Fibroblast of peridontal ligament (primary cell): ENCODE measurements at regions not wholly inside any gene's neighbourhood (a gene's known extent, or its start where the extent isn't known, plus 50 kb on each side); places are given as distances from the start of the nearest gene placed in this dataset.
"Not testable (repeated sequence)": the region's sequence is repeated elsewhere in the genome, so short reads cannot be mapped to it uniquely, and the experiment has no call there.

ENCODE experiments used
- DNase-seq: peaks from one replicate; pipeline ENCODE4 v3.0.0-alpha.2; 2010; ENCODE audit errors: extremely low read depth

DNA sequence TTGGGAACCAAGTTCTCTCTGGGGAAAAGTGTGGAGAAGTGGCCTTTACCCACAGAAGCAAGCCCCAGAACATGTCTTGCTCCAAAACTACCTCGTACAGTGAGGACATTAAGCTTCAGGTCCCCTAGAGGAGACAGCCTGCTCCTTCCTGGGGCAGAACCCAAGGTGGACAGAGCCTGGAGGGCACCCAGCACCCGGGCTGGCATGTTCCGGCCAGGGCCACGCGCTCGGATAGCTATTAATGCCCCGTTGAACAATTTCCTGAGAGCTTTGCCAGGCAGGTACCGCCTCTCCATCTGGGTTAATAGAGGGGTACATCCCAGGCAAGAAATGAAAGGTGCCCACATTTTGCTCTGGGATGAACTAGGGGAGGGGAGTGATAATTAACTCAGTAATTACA is 169.0 kb upstream of the GRK3 start:
- DNase-seq, result no peak

DNA sequence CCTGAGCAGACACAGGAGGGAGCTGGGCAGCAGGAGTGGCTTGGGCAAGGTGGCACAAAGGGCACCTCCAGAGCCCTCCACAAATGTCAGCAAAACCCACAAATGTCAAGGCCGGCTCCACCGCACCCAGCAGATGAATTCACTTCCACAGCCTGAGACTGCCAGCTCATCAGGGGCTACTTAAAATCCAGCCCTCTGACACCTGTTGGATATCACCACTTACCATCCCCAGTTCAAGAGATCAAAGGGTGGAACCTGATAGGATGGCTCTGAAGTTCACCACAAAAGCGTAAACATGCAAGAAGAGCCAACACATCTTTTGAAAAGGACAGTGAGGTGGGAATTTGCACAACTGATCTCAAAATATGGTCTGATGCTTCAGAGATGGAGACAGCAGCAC is 168.6 kb upstream of the GRK3 start:
- no peak for DNase-seq

DNA sequence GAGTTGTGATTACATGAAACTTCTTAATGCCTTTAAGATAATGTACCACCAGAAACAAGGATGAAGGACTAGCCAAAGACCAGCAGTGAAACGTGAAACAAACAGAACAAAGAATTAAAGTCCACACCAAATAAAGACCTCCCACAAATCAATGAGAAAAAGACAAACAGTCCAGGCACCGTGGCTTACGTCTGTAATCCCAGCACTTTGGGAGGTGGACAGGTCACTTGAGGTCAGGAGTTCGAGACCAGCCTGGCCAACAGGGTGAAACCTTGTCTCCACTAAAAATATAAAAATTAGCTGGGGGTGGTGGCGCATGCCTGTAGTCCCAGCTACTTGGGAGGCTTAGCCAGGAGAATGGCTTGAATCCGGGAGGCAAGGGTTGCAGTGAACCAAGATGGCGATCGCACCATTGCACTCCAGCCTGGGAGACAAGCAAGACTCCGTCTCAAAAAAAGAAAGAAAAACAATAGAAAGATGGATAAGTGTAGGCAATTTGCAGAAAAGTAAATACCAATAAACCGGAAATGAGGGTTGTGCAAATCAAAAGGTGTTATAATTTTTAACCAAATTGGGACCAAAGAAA is 167.8 kb upstream of the GRK3 start:
- no peak for DNase-seq

DNA sequence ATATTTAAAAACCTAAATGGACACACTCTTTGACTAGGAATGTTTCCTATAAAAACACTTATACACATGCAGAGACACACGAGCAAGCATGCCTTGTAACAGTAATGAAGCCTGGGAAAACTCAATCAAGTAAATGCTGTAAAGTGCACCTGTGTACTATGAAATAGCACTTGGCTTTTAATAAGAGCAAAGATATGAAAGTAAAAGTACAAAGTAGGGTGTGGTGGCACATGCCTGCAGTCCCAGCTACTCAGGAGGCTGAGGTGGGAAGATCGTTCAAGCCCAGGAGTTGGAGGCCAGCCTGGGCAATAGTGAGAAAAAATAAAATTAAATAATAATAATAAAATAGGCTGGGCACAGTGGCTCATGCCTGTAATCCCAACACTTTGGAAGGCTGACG is 166.9 kb upstream of the GRK3 start:
- no peak for DNase-seq

DNA sequence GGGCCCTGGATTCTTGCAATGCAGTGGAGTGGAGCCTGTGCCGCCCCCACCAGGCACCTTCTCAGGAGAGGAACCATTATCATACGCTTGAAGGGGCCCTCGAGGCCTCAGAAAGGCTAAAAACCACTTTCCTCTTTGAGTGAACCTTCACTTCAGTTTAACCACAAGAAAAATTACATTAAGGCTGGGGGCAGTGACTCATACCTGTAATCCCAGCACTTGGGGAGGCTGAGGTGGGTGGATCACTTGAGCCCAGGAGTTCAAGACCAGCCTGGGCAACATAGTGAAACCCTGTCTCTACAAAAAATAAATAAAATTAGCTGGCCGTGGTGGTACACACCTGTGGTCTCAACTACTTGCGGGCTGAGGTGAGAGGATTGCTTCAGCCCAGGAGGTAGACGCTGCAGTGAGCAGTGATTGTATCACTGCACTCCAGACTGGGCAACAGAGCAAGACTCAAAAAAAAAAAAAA is 165.8 kb upstream of the GRK3 start:
- not testable (repeated sequence) for DNase-seq

DNA sequence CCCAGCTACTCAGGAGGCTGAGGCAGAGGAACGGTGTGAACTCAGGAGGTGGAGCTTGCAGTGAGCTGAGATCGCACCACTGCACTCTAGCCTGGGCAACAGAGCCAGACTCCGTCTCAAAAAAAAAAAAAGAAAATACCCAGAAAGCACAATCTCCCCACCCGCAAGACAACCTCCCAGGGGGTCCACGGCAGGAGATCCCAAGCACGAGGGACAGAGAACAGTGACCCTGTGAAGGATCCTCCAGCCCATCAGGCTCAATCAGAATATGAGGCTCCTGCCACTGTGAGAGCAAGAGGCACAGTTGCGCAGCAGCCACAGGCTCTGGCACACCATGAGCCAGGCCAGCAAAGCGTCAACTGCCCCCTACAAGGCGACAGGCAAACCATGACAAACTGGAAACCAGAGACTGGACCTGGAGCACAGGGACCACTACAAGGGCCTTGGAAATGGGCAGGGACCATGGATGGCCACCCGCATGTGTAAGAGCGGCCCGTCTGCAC is 164.8 kb upstream of the GRK3 start:
- no peak for DNase-seq

DNA sequence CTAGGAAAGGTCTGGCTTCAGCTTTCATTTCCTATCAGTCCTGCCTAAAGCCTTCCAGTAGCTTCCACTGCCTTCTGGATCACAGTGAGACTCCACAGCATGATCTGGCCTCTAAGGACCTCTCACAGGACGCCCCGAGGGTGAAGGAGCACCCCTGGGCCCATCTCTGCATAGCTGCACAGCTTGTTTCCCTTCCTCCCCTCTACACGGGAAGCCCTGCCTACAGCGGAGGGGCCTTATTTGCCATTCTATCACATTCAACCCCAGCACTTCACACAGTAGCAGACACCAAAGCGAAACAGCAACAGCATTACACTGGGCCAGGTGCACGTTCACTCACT is 162.3 kb upstream of the GRK3 start:
- no peak for DNase-seq

DNA sequence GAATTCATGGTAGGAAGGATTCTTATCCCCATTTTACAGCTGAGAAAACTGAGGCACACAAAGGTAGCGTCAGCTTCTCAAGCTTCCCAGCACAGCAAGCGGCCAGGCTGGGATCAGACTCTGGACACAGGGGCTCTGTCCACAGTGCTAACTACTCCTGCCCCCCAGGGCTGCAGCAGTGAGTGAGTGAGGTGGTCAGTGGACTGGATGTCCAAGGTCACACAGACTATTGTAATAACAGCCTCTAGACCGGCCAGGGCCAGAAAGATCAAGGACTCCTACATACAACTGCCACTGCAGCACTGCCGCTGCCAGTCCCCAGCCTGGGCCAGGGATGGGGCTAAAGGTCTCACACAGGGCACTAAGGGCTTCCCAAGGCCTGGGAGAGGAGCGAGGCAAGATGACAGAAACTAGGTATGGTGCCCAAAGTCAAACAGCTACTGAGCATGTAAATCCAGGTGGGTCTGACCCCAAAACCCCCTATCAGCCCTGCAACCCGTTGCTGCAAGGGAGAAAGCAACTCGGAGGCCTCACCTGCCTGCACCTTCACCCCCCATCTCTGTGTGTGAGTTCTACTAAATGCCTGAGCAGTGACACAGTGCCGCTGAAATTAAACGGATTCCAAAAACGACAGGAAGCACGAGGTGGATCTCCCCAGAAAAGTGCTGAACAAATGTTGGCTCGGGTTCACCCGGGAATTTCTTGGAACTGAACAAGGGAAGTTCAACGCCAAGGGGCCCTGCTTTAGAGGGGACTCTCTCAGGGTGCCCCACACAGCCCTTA is 161.8 kb upstream of the GRK3 start:
- DNase-seq, result peak; percentile 30

DNA sequence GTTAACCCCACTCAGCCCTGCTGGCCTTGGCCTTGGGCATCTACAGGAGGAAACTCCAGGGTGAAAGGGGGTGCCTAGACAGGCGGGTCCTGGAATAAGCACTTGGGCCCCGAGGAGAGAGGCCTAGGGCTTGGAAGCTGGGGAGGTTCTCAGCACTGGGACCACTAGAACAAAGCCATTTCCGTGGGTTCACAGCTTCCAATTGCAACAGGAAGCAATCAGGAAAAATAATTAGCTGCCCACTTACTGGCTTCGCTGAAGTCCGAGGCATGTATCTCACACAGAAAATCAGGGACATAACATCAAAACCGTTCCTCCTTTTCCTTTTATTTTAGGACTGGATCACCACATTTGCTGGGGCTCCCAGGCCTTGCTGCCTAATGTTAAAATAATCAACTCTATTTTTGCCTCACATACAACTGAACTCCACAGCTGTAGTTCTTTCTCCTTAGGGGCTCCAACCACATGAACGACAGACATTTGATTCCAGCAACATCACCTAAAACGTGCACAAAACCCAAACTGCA is 161.1 kb upstream of the GRK3 start:
- DNase-seq, result no peak

DNA sequence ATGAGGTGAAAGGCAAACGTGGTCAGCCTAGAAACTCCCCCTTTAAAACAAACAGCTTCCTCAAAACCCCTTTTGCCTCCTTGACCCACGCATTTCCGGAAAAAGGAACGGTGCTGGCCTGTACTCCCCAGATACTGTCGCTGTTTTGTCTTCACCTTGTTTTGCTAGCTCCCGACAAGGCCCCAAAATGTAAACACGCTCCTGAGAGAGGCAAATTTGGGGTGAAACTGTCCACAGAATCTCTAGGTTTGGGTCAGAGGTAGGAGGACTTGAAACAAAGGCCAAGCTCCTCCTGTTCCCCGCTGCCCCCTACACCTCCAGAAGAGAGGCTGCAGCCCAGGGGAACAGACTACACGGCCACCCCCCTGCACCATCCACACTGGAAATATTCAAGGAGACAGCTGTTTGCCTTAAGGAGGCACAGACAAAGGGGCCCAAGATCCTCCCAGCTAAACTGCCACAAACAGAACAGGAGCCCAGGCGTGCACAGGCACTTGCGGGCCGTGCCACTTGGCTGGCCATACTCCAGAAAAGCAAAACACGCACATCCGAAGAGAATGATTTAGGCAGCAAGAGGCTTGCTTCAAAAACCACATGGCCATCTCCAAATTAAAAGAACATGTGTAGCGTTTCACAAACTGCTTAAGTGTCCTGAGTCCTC is 160.5 kb upstream of the GRK3 start:
- DNase-seq, result peak; percentile 73

DNA sequence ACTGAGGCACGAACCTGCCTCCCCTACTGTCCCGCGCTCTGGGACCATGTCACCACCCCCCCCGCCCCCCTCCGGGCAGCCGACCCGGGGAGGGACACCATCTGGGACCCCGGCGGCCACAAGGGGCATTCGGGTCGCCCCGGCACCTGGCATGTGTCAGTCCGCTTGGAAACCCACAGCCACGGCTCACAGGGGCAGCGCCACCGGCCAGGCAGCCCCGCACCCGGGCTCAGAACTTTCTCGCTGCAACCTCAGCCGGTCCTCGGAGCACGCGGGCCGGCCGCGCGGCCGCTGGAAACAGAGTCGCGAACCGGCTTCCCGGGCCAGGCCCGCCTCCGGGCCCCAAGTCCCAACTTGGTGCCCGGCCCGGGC is 159.9 kb upstream of the GRK3 start:
- DNase-seq, result no peak

DNA sequence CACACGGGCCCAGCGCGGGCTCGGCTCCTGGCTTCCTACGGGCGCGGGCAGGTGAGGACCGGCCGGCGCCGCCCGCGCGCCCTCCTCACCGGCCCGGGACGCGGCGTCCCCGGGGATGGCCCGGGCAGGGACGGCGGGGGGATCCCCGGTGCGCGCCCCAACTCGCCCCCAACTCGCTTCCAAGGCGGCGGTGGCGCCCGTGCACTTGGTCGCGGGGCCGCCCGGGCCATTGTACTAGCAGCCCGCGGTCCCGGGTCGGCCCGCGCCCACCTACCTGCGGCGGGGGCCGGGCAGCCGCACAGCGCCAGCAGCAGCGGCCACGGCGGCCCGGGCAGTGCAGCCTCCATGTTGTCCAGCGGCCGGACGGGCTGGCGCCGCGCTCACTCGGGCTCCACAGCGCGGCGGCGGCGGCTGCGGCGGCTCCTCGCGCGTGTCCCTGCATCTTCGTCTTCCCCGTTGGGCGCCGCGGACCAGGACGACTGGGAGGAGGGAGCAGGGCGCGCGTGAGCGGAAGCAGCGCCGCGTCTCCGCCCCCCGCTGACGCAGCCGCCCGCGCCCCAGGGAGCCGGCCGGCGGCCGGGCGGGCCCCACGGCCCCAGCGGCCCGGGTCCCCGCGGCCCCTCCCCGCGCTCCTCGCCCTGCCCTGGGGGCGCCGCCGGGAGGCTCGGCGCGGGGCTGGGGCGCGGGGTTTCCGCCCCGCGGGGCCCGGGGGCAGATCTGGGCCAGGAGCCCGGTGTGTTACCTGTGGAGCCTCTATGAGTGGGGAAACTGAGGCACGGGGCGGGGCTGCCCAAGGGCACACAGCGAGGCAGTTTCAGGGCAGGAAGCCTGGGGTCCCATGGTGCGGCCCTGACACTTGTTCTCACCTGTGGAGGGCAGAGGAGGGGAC is 159.3 kb upstream of the GRK3 start:
- peak; percentile 44 for DNase-seq

DNA sequence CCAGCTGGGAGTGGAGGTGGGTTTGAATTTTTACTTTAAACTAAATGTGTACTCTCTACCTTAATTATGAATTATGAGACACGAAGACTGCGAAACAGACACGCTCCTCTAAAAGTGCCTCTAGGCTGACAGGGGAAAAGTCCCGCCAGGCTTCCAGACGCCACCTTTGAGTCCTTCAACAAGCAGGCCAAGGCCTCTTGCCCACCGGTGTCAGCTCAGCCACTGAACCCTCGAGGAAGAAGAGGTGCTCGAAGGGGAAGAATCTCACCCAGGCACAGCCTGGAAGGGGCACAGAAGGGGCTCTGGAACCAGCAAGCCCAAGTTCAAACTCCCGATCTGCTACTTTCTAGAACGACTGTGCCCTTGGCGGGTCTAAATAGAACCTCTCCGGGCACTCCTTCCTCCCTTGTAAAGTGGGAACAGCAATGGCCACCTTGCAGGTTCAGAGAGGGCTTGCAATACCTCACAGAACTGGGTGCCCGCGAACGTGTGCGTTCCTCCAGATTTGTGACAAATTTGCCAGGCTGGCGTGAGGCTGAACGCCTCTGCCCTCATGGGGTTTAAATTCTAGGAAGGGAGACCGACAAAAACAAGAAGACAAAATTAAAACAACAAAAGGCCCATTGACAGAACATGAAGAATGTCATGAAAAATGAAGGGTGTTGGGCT is 158.5 kb upstream of the GRK3 start:
- DNase-seq, result no peak

DNA sequence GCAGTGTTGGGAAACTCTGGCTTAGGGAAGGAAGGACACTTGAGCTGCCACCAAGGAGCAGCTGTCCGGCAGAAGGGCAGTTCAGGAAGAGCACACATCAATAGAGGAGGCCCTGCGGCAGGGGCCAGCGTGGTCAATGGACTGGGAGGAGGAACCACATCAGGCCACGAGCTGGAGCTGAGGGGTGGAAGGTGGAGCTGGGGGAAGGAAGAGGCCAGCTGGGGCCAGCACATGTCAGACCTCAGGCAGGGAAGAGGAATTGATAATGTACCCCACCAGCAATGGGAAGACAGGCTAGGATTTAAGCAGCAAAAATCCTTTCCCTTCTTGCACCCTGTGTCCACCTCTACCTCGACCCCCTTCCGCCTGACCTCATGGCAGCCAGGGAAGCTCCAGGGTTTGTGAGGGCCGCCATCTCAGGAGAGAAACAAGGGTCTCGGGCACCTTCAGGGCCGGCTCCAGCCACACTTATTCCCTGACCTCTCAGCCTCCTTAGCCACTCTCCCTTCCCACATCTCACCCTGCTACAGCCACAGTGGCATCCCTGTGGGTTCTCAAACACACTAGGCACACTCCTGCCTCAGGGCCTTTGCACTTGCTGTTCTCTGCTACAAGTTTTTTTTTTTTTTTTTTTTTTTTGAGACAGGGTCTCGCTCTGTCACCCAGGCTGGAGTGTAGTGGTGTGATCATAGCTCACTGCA is 157.8 kb upstream of the GRK3 start:
- no peak for DNase-seq

DNA sequence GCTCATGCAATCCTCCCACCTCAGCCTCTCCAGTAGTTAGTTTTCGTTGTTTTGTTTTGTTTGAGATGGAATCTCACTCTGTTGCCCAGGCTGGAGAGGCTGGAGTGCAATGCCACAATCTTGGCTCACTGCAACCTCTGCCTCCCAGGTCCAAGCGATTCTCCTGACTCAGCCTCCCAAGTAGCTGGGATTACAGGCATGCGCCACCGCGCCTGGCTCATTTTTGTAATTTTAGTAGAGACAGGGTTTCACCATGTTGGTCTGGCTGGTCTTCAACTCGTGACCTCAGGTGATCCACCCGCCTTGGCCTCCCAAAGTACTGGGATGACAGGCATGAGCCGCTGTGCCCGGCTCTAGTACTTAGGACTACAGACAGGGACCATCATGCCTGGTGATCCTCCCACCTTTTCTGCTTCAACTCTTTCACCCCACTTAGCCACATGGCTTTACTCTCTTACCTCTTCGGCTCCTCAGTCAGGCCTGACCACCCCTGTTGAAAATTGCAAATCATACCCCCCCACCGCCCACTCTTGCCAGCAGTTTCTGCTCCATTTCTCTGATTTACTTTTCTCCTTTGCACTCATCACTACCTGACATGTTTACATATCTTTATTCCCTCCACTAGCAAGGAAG is 157.1 kb upstream of the GRK3 start:
- DNase-seq, result no peak

DNA sequence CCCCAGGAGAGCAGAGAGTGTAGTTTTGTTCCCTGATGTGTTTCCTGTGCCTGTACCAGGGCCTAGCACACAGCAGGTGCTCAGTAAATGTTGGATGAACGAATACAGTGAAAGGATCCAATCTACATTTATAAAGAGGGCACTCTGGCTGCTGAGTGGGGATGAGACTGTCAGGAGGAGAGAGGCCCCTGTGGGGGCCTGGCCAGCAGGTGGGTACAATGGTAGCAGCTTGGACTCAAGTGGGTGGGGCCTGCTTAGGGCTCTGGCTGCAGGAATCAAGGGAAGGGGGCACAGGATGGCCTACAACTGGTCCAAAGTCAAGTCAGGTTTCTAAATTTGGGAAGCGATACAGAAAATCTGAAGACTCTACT is 156.6 kb upstream of the GRK3 start:
- DNase-seq, result no peak

DNA sequence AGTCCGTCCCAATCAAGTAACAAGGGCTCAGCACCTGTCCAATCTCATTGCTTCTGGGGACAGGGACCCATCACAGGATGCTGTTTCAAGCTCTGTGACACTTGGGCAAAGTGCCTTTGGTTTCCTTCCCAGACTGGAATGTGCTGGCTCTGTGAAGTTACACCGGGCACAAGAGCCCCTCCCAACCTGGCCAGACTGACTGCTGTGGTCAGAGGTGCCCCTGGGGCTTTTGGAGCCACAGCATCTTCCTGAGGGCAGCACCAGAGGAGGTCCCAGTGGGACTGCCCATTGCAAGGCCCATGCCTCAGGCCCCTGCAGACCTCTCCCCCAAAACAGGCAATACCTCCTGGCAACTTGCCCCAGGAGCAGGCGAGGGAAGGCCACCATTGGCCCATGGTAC is 155.2 kb upstream of the GRK3 start:
- no peak for DNase-seq

DNA sequence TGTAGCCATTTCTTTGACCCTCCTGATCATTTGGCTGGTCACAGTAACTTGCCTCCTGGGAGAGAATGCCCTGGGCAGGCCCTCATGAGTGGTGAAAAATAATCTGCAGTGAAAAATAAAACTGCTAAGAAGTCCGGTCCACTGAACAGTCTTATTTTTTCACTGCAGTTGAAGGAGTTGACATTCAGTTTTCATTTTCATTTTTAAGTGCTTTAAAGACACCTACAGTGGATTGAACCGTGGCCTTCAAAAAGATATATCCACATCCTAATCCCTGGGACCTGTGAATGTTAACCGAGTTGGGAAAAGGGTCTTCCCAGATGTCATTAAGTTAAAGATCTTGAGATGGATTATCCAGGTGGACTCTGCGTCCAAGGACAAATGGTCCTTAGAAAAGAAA is 153.6 kb upstream of the GRK3 start:
- no peak for DNase-seq

DNA sequence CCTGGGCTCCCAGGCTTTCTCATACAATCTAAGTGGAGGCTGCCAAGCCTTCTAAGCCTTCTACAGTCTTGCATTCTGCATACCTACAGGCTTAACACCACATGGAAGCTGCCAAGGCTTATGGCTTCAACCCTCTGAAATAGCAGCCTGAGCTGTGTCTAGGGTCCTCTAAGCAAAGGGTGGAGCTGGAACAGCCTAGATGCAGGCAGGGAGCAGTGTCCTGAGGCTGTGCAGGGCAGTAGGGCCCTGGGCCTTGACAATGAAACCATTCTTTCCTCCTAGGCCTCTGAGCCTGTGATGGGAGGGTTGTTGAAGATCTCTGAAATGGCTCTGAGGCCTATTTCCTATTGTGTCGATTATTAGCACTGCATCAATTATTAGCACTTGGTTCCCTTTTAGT is 150.9 kb upstream of the GRK3 start:
- DNase-seq, result no peak

DNA sequence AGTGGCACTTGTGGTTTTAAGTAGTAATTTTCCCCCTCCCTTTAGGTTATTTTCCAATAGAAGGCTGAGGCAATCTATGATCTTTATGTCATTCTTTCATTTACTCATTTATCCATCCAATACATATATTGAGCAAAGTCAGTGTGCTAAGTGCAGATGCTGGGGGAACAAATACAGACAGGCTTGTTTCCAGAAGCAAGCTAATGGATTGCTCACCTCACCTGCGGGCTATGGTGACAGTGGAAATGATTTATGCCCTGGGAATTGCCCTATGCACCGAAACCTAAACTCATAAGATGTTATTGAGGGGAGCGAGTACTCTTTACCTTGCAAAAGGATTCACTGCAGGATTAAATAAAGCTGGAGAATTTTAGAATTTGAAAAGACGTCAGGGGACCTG is 148.7 kb upstream of the GRK3 start:
- not testable (repeated sequence) for DNase-seq
